ENCODE measurements at regions not wholly inside any gene's neighbourhood (a gene's known extent, or its start where the extent isn't known, plus 50 kb on each side); places are given as distances from the start of the nearest gene placed in this dataset.

- no peak for TF ChIP-seq CTCF (IDR thresholded peaks at IDR 0.05; ENCODE audit: borderline replicate concordance, control extremely low read depth, extremely low read depth, insufficient read depth, missing control alignments)
- no peak for DNase-seq (ENCODE audit: low spot score)
- in situ Hi-C loops (cut with MboI; ENCODE audit: low sequenced_read_pairs, unreplicated experiment) = no loop called here
Measured at GRCh38 chr15:95470997-95471689, 859.4 kb upstream of the NR2F2 start.

- no peak for TF ChIP-seq CTCF (IDR thresholded peaks at IDR 0.05; ENCODE audit: borderline replicate concordance, control extremely low read depth, extremely low read depth, insufficient read depth, missing control alignments)
- DNase-seq (ENCODE audit: low spot score) = no peak
- in situ Hi-C loops (cut with MboI; ENCODE audit: low sequenced_read_pairs, unreplicated experiment) = no loop called here
Measured at GRCh38 chr15:95471690-95472086, 858.8 kb upstream of the NR2F2 start.

GRCh38 chr15:95475067-95475466, 855.4 kb upstream of the NR2F2 start:
- DNase-seq (ENCODE audit: low spot score) = no peak
- no peak for TF ChIP-seq CTCF (IDR thresholded peaks at IDR 0.05; ENCODE audit: borderline replicate concordance, control extremely low read depth, extremely low read depth, insufficient read depth, missing control alignments)
- in situ Hi-C loops (cut with MboI; ENCODE audit: low sequenced_read_pairs, unreplicated experiment) = no loop called here

GRCh38 chr15:95479308-95479707, 851.2 kb upstream of the NR2F2 start:
- DNase-seq (ENCODE audit: low spot score) = no peak
- in situ Hi-C loops (cut with MboI; ENCODE audit: low sequenced_read_pairs, unreplicated experiment) = no loop called here
- no peak for TF ChIP-seq CTCF (IDR thresholded peaks at IDR 0.05; ENCODE audit: borderline replicate concordance, control extremely low read depth, extremely low read depth, insufficient read depth, missing control alignments)

GRCh38 chr15:95485367-95485766, 845.1 kb upstream of the NR2F2 start:
- TF ChIP-seq CTCF (IDR thresholded peaks at IDR 0.05; ENCODE audit: borderline replicate concordance, control extremely low read depth, extremely low read depth, insufficient read depth, missing control alignments) = no peak
- no peak for DNase-seq (ENCODE audit: low spot score)
- in situ Hi-C loops (cut with MboI; ENCODE audit: low sequenced_read_pairs, unreplicated experiment) = no loop called here

GRCh38 chr15:95486224-95486623, 844.3 kb upstream of the NR2F2 start:
- in situ Hi-C loops (cut with MboI; ENCODE audit: low sequenced_read_pairs, unreplicated experiment) = no loop called here
- no peak for DNase-seq (ENCODE audit: low spot score)
- TF ChIP-seq CTCF (IDR thresholded peaks at IDR 0.05; ENCODE audit: borderline replicate concordance, control extremely low read depth, extremely low read depth, insufficient read depth, missing control alignments) = no peak
